Fibroblast of skin of abdomen (primary cell): ENCODE measurements at regions not wholly inside any gene's neighbourhood (a gene's known extent, or its start where the extent isn't known, plus 50 kb on each side); places are given as distances from the start of the nearest gene placed in this dataset.

Experiments used
- DNase-seq: peaks from one replicate; pipeline ENCODE4 v3.0.0-alpha.2; 2013

- no peak for DNase-seq
These were observed 211.4 kb upstream of the CDH11 start for GRCh38 chr16:65333283-65333682.

- no peak for DNase-seq
These were observed 205.5 kb upstream of the CDH11 start for GRCh38 chr16:65327346-65327745.

- DNase-seq, result no peak
These were observed 201.9 kb upstream of the CDH11 start for GRCh38 chr16:65323655-65324237.

GRCh38 chr16:65319621-65320231 is 197.9 kb upstream of the CDH11 start:
- no peak for DNase-seq

- DNase-seq, result no peak
These were observed 196.9 kb upstream of the CDH11 start for GRCh38 chr16:65318590-65319257.

GRCh38 chr16:65318138-65318537 is 196.3 kb upstream of the CDH11 start:
- peak; percentile 77 for DNase-seq

GRCh38 chr16:65316808-65317207 is 194.9 kb upstream of the CDH11 start:
- DNase-seq, result no peak

GRCh38 chr16:65315081-65315780 is 193.4 kb upstream of the CDH11 start:
- no peak for DNase-seq

GRCh38 chr16:65314627-65315008 is 192.8 kb upstream of the CDH11 start:
- peak; percentile 83 for DNase-seq

GRCh38 chr16:65313936-65314626 is 192.2 kb upstream of the CDH11 start:
- peak; percentile 72 for DNase-seq

- peak; percentile 82 for DNase-seq
These were observed 190.9 kb upstream of the CDH11 start for GRCh38 chr16:65312795-65313194.

- DNase-seq, result peak; percentile 52
These were observed 190.2 kb upstream of the CDH11 start for GRCh38 chr16:65312071-65312470.

- DNase-seq, result peak; percentile 43
These were observed 188.6 kb upstream of the CDH11 start for GRCh38 chr16:65310491-65310890.

- DNase-seq, result no peak
These were observed 187.5 kb upstream of the CDH11 start for GRCh38 chr16:65309354-65309753.

- DNase-seq, result no peak
These were observed 186.6 kb upstream of the CDH11 start for GRCh38 chr16:65308506-65308905.

GRCh38 chr16:65307286-65307685 is 185.4 kb upstream of the CDH11 start:
- DNase-seq, result no peak

GRCh38 chr16:65306722-65307121 is 184.9 kb upstream of the CDH11 start:
- no peak for DNase-seq

- peak; percentile 67 for DNase-seq
These were observed 184.4 kb upstream of the CDH11 start for GRCh38 chr16:65306300-65306699.

- DNase-seq, result peak; percentile 27
These were observed 183.6 kb upstream of the CDH11 start for GRCh38 chr16:65305266-65305959.

- DNase-seq, result no peak
These were observed 179.2 kb upstream of the CDH11 start for GRCh38 chr16:65301029-65301428.

- no peak for DNase-seq
These were observed 175.6 kb upstream of the CDH11 start for GRCh38 chr16:65297453-65297852.

- no peak for DNase-seq
These were observed 173.7 kb upstream of the CDH11 start for GRCh38 chr16:65295527-65295926.
